Umbilical cord (tissue), 1 donor: ENCODE measurements at regions not wholly inside any gene's neighbourhood (a gene's known extent, or its start where the extent isn't known, plus 50 kb on each side); places are given as distances from the start of the nearest gene placed in this dataset.

ENCODE experiments used
- DNase-seq: peaks from one replicate; pipeline ENCODE4 v3.0.0-alpha.2; 2015; ENCODE audit warnings: low spot score

- DNase-seq = no peak
Observed at GRCh38 chr4:123265443-123265842, 131.2 kb upstream of the SPRY1 start.

- no peak for DNase-seq
Observed at GRCh38 chr4:123266221-123266620, 130.4 kb upstream of the SPRY1 start.

GRCh38 chr4:123278755-123279154 lies 117.8 kb upstream of the SPRY1 start:
- no peak for DNase-seq

GRCh38 chr4:123283371-123283895 lies 113.2 kb upstream of the SPRY1 start:
- DNase-seq = no peak

GRCh38 chr4:123284168-123284567 lies 112.4 kb upstream of the SPRY1 start:
- DNase-seq = peak; percentile 19

- DNase-seq = no peak
Observed at GRCh38 chr4:123286903-123287466, 109.6 kb upstream of the SPRY1 start.

- DNase-seq = no peak
Observed at GRCh38 chr4:123288309-123289025, 108.1 kb upstream of the SPRY1 start.

GRCh38 chr4:123291329-123291728 lies 105.3 kb upstream of the SPRY1 start:
- no peak for DNase-seq

GRCh38 chr4:123297836-123298235 lies 98.8 kb upstream of the SPRY1 start:
- no peak for DNase-seq

GRCh38 chr4:123298261-123298660 lies 98.3 kb upstream of the SPRY1 start:
- no peak for DNase-seq

- no peak for DNase-seq
Observed at GRCh38 chr4:123298801-123299200, 97.8 kb upstream of the SPRY1 start.

- no peak for DNase-seq
Observed at GRCh38 chr4:123299212-123299691, 97.3 kb upstream of the SPRY1 start.

- DNase-seq = no peak
Observed at GRCh38 chr4:123300222-123301039, 96.2 kb upstream of the SPRY1 start.

GRCh38 chr4:123301923-123302322 lies 94.7 kb upstream of the SPRY1 start:
- no peak for DNase-seq

- DNase-seq = peak; percentile 6
Observed at GRCh38 chr4:123304151-123304964, 92.2 kb upstream of the SPRY1 start.

- no peak for DNase-seq
Observed at GRCh38 chr4:123305736-123306135, 90.9 kb upstream of the SPRY1 start.

- no peak for DNase-seq
Observed at GRCh38 chr4:123306769-123307168, 89.8 kb upstream of the SPRY1 start.

GRCh38 chr4:123308667-123309066 lies 87.9 kb upstream of the SPRY1 start:
- no peak for DNase-seq

GRCh38 chr4:123312116-123312515 lies 84.5 kb upstream of the SPRY1 start:
- DNase-seq = no peak

GRCh38 chr4:123312951-123313592 lies 83.5 kb upstream of the SPRY1 start:
- no peak for DNase-seq

- no peak for DNase-seq
Observed at GRCh38 chr4:123315617-123316016, 81.0 kb upstream of the SPRY1 start.
